Bronchial epithelial cell (primary cell): ENCODE measurements at regions not wholly inside any gene's neighbourhood (a gene's known extent, or its start where the extent isn't known, plus 50 kb on each side); places are given as distances from the start of the nearest gene placed in this dataset.

Experiments used
- DNase-seq: peaks from one replicate; pipeline ENCODE4 v3.0.0-alpha.2; 2010; ENCODE audit warnings: low read depth
- FAIRE-seq: peaks from 2 replicates; lab custom pipeline; 2011; peaks lifted over from hg19 to GRCh38; lab: Jason Lieb, UNC
- H3K27me3 ChIP-seq: 2 replicates; pipeline ENCODE4 v1.5.1; 2011; ENCODE audit warnings: low read length; ENCODE audit not compliant: control insufficient read depth, insufficient read depth
- H3K36me3 ChIP-seq: 2 replicates; pipeline ENCODE4 v1.5.1; 2011; ENCODE audit warnings: low read length; ENCODE audit not compliant: control insufficient read depth, insufficient read depth
- H3K4me3 ChIP-seq: 2 replicates; pipeline ENCODE4 v1.5.1; 2011; ENCODE audit warnings: mild to moderate bottlenecking, low read depth, low read length, control low read depth
- CTCF ChIP-seq: IDR thresholded peaks from 2 replicates; pipeline ENCODE4 v1.5.1; 2011; ENCODE audit warnings: mild to moderate bottlenecking, moderate library complexity, low read length, control low read depth, inconsistent platforms; ENCODE audit not compliant: insufficient read depth, severe bottlenecking

DNA sequence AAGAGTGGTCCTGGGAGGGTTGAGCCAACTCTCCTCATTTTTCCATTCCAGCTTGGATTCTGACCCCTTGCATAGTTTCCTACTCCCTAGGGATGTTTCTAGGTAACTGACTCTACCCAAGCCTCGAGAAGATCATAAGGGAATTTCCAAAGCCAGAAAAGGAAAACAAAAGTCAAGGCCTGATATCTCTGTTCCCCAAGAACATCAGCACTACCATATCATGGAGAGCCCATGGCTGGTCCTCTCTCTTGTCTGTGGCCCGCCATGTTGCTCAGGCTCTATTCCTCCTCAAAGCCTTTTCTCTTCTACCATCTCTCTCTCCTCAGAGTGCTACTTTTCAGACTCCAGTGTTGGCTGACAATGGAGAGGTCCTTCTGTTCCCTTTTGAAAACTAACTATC, 99.6 kb upstream of the KLF7 start:
- TF ChIP-seq CTCF: no peak
- Histone ChIP-seq H3K36me3 (no peaks in the 10 kb centered on the region), H3K27me3 (no peaks in the 10 kb centered on the region), H3K4me3 (no peak overlapping the region)
- DNase-seq (no peak), FAIRE-seq (no peak)

DNA sequence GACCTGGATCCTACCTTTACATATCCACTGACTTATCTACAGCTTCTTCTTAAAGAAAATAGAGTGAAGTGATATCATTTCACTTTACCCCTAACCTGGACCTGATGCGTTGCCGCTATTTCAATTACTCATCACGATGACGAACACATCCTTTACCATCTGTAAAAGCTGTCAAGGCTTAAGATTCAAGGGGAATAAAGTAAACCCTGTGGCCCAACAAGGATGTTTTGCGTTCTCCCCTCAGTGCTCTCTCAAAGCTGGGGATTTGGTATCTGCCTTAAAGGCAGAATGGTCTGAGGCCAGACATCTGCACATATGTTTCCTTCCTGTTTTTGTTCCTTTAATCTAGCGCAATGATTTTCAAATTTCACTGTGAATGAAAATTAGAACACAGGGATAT, 100.1 kb upstream of the KLF7 start:
- FAIRE-seq (no peak), DNase-seq (no peak)
- H3K36me3 ChIP-seq: no peaks in the 10 kb centered on the region
- H3K4me3 ChIP-seq: no peak overlapping the region
- H3K27me3 ChIP-seq: no peaks in the 10 kb centered on the region
- TF ChIP-seq CTCF: no peak

- FAIRE-seq: no peak
Observed at GRCh38 chr2:207266648-207267047, 100.9 kb upstream of the KLF7 start.

GRCh38 chr2:207269038-207269437, 103.3 kb upstream of the KLF7 start:
- Histone ChIP-seq H3K36me3 (no peaks in the 10 kb centered on the region), H3K4me3 (no peak overlapping the region), H3K27me3 (no peaks in the 10 kb centered on the region)
- FAIRE-seq (no peak), DNase-seq (no peak)
- no peak for TF ChIP-seq CTCF

More at GRCh38 chr2:207266648-207267047, 100.9 kb upstream of the KLF7 start:
- TF ChIP-seq CTCF: no peak
- no peaks in the 10 kb centered on the region for H3K27me3 ChIP-seq
- no peak for DNase-seq
- no peaks in the 10 kb centered on the region for H3K36me3 ChIP-seq
- H3K4me3 ChIP-seq: no peak overlapping the region

DNA sequence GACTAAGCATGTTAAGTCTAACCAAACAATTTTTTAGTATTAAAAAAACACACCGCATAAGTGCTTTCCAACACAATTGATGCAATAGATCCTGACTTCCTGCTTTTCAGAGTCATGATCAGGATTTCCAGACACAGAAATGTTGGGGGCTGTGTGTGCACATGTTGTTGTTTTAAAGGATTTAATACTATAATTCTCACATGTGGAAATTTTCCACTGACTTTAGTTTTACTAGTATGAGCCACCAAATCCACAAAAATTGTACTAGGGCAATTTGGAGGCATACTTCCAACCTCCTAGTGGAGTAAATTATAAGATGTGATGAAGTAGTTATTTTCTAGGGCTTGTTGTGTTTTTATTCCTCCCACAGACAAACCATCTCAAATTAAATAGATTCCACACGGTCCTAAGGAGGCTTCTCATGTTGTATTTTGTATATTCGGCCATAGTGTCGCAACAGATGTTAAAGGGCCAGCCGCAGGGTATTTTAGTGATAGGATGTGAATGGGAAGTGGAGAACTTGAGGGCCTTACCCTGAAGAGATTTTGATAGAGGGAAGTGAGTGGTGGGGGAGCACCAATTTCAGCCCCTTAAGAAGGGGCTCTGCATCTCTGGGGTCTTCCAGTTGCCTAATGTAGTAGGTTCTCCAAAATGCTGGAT, 108.9 kb upstream of the KLF7 start:
- H3K4me3 ChIP-seq: no peak overlapping the region
- no peak for DNase-seq
- no peak for FAIRE-seq

More for the DNA sequence above, 108.9 kb upstream of the KLF7 start:
- TF ChIP-seq CTCF: no peak
- Histone ChIP-seq H3K27me3 (no peaks in the 10 kb centered on the region), H3K36me3 (no peaks in the 10 kb centered on the region)
